GM12875 (cell line): ENCODE measurements at regions not wholly inside any gene's neighbourhood (a gene's known extent, or its start where the extent isn't known, plus 50 kb on each side); places are given as distances from the start of the nearest gene placed in this dataset.

ENCODE experiments used
- H3K4me3 ChIP-seq: one replicate; pipeline ENCODE4 v1.5.1; 2011; ENCODE audit warnings: low read depth, low read length, control low read depth
- CTCF ChIP-seq: IDR thresholded peaks from 2 replicates; pipeline ENCODE4 v1.5.1; 2011; ENCODE audit warnings: low read depth, mild to moderate bottlenecking, control low read depth, inconsistent platforms, low read length, moderate library complexity, borderline replicate concordance; ENCODE audit not compliant: insufficient read depth

DNA sequence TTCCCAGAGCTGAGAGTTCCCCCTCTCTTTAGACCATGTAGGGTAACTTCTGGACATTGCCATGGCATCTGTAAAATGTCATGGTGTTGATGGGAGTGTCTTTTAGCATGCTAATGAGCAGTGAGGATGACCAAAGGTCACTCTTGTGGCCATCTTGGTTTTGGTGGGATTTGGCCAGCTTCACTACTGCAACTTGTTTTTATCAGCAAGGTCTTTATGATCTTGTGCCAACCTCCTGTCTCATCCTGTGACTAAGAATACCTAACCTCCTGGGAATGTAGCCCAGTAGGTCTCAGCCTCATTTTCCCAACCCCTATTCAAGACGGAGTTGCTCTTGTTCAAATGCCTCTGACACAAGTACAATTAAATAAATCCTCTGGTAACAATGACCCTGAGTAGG is 244.4 kb downstream of the NEDD1 start:
- no peak overlapping the region for H3K4me3 ChIP-seq
- TF ChIP-seq CTCF: no peak

- no peak for TF ChIP-seq CTCF
- no peak overlapping the region for H3K4me3 ChIP-seq
Measured at GRCh38 chr12:97159377-97159776, 252.3 kb downstream of the NEDD1 start.

GRCh38 chr12:97160277-97160676 is 253.2 kb downstream of the NEDD1 start:
- no peak for TF ChIP-seq CTCF
- H3K4me3 ChIP-seq: no peak overlapping the region

DNA sequence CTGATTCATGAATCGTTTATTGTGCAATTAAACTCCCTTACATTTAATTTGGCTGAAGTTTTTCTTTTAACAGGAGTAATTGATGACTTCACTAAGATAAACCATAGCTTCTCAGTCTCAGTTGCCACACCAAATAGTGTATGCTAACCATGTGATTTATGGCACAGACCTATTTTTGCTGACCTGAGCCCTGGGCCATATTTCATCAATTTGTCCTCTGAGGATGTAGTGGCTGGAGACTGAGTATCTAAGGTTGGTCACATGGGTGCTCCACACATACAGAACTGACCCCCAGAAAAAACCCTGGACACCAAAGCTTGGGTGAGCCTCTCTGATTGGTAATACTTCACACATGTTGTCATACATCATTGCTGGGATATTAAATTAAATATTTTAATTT is 255.1 kb downstream of the NEDD1 start:
- TF ChIP-seq CTCF: no peak
- no peak overlapping the region for H3K4me3 ChIP-seq

DNA sequence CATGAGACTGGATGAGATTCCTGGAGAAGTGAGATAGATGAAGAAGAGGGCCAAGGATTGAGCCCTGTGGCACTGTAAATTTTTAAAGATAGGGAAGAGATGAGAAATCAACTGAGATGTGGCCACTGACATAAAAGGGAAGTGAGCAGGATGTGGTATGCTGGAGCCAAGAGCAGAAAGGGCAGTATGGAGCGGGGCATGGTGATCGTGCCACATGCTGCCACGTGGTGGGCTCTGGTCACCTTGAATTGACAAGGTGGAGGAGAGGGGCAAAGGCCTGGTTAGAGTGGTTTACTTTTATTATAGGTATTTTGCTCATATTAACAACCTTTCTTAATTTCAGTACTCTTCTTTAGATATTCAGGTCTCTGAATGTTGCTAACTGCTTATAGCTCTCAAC is 257.9 kb downstream of the NEDD1 start:
- no peak overlapping the region for H3K4me3 ChIP-seq
- no peak for TF ChIP-seq CTCF

GRCh38 chr12:97167598-97167997 is 260.5 kb downstream of the NEDD1 start:
- H3K4me3 ChIP-seq: no peak overlapping the region
- no peak for TF ChIP-seq CTCF

DNA sequence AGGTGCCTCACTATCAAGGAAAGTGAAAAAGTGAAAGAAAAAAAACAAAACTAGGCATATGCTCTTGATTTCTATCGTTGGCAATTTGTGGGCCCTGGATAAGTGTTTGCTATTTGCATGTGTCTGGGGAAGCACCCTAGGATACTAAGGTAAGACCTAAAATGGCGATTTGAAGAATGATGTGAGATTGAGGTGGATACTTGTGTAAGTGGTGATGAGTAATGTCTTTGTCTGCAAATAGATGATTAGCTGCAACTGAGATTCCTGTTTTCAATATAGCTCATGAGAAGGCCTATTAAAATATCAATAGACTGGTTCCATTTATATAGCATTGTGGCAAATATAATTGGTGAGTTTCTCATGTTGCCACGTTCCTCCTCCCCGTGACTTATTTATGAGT is 261.7 kb downstream of the NEDD1 start:
- H3K4me3 ChIP-seq: no peak overlapping the region
- TF ChIP-seq CTCF: no peak
